Glomerular visceral epithelial cell (primary cell): ENCODE measurements at regions not wholly inside any gene's neighbourhood (a gene's known extent, or its start where the extent isn't known, plus 50 kb on each side); places are given as distances from the start of the nearest gene placed in this dataset.

Experiments
- DNase-seq: peaks from one replicate; pipeline ENCODE4 v3.0.0-alpha.2; 2016; ENCODE audit errors: extremely low spot score

GRCh38 chr6:88244721-88245120 lies 78.6 kb upstream of the CNR1 start:
- DNase-seq, result no peak

GRCh38 chr6:88238901-88239300 lies 72.8 kb upstream of the CNR1 start:
- DNase-seq, result no peak

- no peak for DNase-seq
These were observed 71.9 kb upstream of the CNR1 start for GRCh38 chr6:88238065-88238464.

- no peak for DNase-seq
These were observed 70.6 kb upstream of the CNR1 start for GRCh38 chr6:88236612-88237360.

- DNase-seq, result no peak
These were observed 66.6 kb upstream of the CNR1 start for GRCh38 chr6:88232753-88233152.

- DNase-seq, result no peak
These were observed 57.2 kb upstream of the CNR1 start for GRCh38 chr6:88223298-88223697.

GRCh38 chr6:88220493-88220892 lies 54.3 kb upstream of the CNR1 start:
- DNase-seq, result peak; percentile 11

GRCh38 chr6:88216182-88216581 lies 50.0 kb upstream of the CNR1 start:
- no peak for DNase-seq
